ENCODE measurements at regions not wholly inside any gene's neighbourhood (a gene's known extent, or its start where the extent isn't known, plus 50 kb on each side); places are given as distances from the start of the nearest gene placed in this dataset.
"Not testable (repeated sequence)": the region's sequence is repeated elsewhere in the genome, so short reads cannot be mapped to it uniquely, and the experiment has no call there.

- no peak for DNase-seq
These were observed 126.9 kb upstream of the DUSP10 start for GRCh38 chr1:221868593-221869303.

DNA sequence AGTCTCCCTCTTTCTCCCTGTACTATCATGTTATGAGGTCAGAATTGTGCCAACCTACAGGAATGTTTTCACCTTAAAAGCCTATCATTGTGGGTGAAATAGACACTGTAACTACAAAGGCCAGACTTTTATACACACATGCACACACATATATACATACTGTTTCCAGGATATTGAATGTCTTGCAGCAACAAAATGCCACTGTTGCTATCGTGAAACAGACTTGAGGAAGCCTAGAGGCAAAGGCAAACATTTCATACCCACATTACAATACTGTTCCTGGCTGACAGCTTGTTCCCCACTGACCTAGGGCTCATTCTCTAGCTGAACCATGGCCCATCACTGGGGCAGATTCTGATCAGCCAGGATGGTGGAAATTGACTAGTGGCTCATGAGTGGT is 125.1 kb upstream of the DUSP10 start:
- no peak for DNase-seq

- DNase-seq, result no peak
These were observed 123.9 kb upstream of the DUSP10 start for GRCh38 chr1:221865808-221866207.

DNA sequence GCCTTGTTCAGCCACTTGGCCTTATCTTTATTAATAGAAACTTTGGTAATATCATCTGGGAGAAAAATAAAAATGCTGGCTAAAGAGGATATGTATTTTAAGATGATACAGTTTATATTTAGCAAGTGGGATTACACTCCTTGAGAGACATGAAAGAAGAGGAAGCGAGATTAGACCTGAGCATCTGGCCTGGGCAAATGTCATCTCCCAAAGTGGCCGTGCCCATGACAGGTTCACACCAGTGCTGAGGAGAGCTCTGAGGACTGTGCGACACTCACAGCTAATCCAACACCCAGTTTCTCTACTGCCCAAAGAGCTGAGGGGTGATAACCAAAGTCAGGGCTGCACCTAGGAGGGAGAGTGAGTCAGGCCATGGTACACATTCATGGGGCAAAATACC is 121.7 kb upstream of the DUSP10 start:
- no peak for DNase-seq

GRCh38 chr1:221862971-221863370 is 121.1 kb upstream of the DUSP10 start:
- DNase-seq, result no peak

DNA sequence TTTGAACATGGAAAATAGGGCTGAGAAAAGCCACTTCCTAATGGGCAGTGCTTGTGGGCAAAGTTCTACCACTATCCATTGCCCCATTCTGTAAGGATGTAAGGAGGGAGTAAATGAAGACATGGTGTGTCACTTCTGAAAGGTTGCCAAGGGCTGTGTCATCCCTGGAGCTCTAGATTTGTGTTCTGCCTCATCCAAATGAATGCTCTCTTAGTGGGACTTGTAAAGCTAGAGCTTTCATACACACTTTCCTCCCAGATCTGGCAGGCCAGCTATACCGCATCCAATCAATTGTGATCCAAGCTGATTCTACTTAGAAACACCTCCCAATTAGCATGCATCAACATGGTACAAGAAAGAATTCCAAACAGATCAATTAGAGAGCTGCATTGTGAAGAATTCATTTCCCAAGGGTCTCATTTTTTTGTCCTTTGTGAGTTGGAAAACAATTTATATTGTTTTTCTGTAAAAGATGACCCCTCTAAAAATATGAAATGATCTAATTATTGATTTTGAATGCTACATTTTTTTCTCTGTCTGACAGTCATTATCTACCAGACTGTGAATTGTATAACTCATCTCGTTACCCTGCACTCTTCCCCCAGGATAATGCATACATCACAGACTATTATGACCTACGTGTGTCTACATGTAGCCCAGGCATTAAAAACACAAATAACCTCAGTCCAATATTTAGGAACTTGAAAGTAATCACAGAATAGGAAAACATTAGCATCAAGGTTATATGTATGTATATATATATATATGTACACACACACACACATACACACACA is 117.1 kb upstream of the DUSP10 start:
- DNase-seq, result no peak

GRCh38 chr1:221857094-221857444 is 115.2 kb upstream of the DUSP10 start:
- not testable (repeated sequence) for DNase-seq

DNA sequence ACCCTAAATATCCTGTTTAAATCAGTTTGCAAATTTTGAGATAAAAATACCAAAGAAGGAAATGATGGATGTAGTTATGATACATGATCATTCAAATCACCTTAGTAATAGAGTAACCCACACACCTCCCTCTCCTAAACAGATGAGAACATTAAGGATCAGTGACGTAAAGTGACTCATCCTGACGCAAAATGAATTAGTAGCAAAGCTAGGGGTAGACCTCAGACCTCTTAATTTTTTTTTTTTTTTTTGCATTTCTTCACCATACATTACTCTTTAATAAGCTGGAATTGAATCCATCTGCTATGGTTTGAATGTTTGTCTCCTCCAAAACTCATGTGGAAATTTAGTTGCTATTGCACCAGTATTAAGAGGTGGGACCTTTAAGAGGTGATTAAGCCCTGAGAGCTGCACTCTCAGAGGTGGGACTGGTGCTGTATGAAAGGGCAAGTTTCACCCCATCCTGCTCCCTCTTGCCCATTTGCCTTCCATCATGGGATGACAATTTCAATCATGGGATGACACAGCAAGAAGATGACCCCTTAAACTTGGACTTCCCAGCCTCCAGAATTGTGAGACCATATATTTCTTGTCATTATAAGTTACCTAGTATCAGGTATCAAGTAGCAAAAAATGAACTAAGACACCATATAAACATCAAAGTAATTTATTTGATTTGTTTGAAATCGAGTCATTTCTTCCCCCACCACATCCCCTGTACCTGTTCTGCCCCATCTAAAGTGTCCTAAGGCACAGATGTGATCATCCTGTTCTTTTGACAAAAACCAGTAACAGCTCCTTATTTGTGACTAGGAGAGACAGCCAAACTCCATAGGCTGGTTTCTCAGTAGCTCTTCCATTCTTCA is 114.6 kb upstream of the DUSP10 start:
- DNase-seq, result no peak

- no peak for DNase-seq
These were observed 113.3 kb upstream of the DUSP10 start for GRCh38 chr1:221855156-221855555.

DNA sequence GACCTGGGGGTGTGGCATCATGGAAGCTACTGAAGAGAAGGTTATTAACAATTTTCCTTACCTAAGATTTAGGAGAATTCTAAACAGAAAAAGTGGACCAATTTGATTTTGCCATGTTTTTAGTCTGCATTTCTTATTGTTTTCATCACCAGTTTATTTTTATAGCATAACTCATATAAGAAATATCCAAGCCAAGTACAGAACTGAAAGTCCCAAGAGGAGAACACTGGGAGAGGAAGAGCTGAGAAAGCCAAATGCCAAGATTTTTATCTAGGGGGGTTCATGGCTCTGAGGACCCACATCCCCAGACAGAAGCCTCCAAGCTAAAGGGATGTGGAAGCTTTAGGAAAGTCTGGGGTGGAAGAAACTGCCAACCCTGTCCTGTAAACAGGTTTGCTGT is 109.4 kb upstream of the DUSP10 start:
- no peak for DNase-seq

- no peak for DNase-seq
These were observed 108.7 kb upstream of the DUSP10 start for GRCh38 chr1:221850470-221851187.

DNA sequence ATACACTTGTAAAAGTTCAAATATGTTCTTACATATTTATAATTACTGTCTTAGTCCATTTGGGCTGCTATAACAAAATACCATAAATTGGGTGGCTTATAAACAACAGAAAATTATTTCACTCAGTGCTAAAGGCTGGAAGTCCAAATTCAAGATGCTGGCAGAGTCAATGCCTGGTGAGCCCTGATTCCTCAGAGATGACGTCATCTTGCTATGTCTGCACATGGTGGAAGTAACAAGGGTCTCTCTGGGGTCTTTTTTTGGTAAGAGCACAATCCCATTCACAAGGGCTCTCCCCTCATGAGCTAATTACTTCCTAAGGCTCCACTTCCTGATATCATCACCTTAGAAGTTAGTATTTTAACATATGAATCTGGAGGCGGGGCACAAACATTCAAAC is 108.0 kb upstream of the DUSP10 start:
- DNase-seq, result no peak

DNA sequence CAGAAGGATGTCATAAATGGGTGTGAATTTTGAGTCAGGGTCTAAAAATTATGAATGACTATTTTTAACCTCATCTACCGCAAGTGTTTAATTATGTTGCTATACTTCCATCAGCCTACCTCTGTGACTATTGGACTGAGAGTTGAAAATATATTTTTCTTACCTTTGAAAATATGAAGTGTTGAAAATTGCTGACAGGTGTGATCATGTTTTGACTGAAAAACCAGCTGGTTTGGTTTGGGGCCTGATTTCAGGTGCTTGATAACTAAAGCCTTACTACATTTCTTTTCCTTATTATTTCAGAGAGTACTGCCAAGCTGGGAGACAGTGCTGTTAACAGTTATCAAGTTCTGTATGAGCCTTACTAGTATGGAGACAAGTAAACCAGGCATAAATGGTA is 107.2 kb upstream of the DUSP10 start:
- DNase-seq, result no peak

- no peak for DNase-seq
These were observed 105.8 kb upstream of the DUSP10 start for GRCh38 chr1:221847676-221848075.

- DNase-seq, result no peak
These were observed 103.9 kb upstream of the DUSP10 start for GRCh38 chr1:221845650-221846371.

GRCh38 chr1:221841983-221842335 is 100.1 kb upstream of the DUSP10 start:
- DNase-seq, result no peak

- DNase-seq, result no peak
These were observed 99.5 kb upstream of the DUSP10 start for GRCh38 chr1:221841251-221841982.

- DNase-seq, result no peak
These were observed 98.8 kb upstream of the DUSP10 start for GRCh38 chr1:221840511-221841243.

- DNase-seq, result peak in 4 of 5 donors; percentile 16 to 85 (median 40)
These were observed 98.0 kb upstream of the DUSP10 start for GRCh38 chr1:221839782-221840395.

- no peak for DNase-seq
These were observed 97.4 kb upstream of the DUSP10 start for GRCh38 chr1:221839321-221839720.
